ENCODE measurements at regions not wholly inside any gene's neighbourhood (a gene's known extent, or its start where the extent isn't known, plus 50 kb on each side); places are given as distances from the start of the nearest gene placed in this dataset.

DNA sequence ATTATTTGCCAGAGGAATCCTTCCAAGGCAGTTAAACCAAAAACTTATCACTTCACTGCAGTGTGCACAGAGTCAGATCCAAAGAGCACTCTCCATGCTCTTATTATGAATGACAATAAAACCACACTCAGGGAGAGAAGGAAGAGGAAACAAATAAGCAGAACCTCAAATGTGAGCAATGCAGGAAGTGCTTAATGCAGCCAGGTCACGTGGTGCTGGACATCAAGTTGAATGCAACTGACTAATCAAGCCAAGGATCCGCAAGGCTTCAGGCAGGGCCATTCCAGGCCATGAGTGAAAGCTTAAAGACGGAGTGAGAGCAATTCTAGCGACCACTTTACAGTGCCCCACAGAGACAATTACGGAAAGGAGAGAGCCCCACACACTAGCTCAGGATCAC lies 230.4 kb upstream of the PUM3 start:
- no peak overlapping the region for H3K4me3 ChIP-seq
- TF ChIP-seq, protein P1, sequence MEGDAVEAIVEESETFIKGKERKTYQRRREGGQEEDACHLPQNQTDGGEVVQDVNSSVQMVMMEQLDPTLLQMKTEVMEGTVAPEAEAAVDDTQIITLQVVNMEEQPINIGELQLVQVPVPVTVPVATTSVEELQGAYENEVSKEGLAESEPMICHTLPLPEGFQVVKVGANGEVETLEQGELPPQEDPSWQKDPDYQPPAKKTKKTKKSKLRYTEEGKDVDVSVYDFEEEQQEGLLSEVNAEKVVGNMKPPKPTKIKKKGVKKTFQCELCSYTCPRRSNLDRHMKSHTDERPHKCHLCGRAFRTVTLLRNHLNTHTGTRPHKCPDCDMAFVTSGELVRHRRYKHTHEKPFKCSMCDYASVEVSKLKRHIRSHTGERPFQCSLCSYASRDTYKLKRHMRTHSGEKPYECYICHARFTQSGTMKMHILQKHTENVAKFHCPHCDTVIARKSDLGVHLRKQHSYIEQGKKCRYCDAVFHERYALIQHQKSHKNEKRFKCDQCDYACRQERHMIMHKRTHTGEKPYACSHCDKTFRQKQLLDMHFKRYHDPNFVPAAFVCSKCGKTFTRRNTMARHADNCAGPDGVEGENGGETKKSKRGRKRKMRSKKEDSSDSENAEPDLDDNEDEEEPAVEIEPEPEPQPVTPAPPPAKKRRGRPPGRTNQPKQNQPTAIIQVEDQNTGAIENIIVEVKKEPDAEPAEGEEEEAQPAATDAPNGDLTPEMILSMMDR (IDR thresholded peaks at IDR 0.05): no peak
- no peak overlapping the region for H3K9ac ChIP-seq (ENCODE audit: low read depth in 2 of 2, low read length in 2 of 2)
- intact Hi-C loops (cut with DNase I): no loop called here
- H3K27me3 ChIP-seq: no peaks in the 10 kb centered on the region
- H3K27ac ChIP-seq: no peak overlapping the region
- no peak for DNase-seq
- no peaks in the 10 kb centered on the region for H3K4me1 ChIP-seq
- H3K9me3 ChIP-seq: no peaks in the 10 kb centered on the region
- no peaks in the 10 kb centered on the region for H3K36me3 ChIP-seq

DNA sequence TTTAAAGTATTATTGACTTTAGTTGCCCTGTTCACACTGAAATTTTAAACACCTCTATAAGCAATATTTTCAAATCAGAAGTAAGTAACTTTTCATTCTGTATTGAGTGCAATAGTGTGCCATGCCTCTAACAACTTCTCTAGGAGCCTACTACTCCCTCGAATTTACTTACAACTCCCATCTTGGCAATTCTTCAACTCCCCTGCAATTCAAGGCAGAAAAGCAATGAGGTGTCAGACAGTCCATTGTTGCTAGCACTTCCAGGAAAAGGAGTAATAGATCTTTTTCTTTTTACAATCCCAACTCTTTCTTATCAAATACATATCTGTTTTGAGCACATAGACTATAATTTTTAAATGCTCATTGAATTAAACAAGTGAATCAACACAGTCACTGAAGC lies 222.7 kb upstream of the PUM3 start:
- Histone ChIP-seq H3K36me3 (no peaks in the 10 kb centered on the region), H3K9me3 (no peaks in the 10 kb centered on the region), H3K4me1 (no peaks in the 10 kb centered on the region), H3K27me3 (no peaks in the 10 kb centered on the region), H3K27ac (no peak overlapping the region), H3K4me3 (no peak overlapping the region), H3K9ac (ENCODE audit: low read depth in 2 of 2, low read length in 2 of 2) (no peak overlapping the region)
- TF ChIP-seq, protein P1 (IDR thresholded peaks at IDR 0.05): no peak
- intact Hi-C loops (cut with DNase I): no loop called here
- DNase-seq: no peak

DNA sequence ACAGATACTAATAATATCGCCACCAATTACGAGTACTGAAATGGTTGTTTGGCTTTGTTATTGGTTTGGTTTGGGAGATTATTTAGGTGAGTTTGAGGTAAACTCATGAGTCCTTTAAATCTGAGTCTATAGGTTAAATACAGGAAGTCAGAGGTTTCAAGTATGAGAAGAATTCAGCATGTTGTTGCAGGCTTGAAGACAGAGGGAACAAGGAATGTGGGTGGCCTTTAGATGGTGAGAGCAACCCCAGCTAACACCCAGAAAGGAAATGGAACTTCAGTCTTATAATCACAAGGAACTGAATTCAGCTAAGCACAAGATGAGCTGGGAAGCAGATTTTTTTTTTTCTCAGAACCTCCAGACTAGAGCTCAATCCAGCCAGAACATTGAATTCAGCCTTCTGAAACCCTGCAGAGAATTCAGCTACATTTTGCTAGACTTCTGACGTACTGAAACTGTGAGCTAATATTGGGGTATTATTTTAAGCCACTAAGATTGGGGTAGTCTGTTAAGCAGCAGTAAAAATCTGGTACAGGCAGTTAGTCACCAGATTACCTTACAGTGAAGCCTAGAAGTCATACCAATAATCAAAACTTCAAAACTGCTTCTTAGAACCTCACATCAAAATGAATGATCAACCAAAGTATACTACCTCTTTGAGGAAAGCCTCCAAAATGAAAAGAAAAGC lies 216.0 kb upstream of the PUM3 start:
- intact Hi-C loops (cut with DNase I): no loop called here
- H3K36me3 ChIP-seq: no peaks in the 10 kb centered on the region
- TF ChIP-seq, protein P1 (IDR thresholded peaks at IDR 0.05): no peak
- no peaks in the 10 kb centered on the region for H3K4me1 ChIP-seq
- no peaks in the 10 kb centered on the region for H3K9me3 ChIP-seq
- H3K4me3 ChIP-seq: no peak overlapping the region
- H3K9ac ChIP-seq (ENCODE audit: low read depth in 2 of 2, low read length in 2 of 2): no peak overlapping the region
- no peak for DNase-seq
- no peaks in the 10 kb centered on the region for H3K27me3 ChIP-seq
- no peak overlapping the region for H3K27ac ChIP-seq

DNA sequence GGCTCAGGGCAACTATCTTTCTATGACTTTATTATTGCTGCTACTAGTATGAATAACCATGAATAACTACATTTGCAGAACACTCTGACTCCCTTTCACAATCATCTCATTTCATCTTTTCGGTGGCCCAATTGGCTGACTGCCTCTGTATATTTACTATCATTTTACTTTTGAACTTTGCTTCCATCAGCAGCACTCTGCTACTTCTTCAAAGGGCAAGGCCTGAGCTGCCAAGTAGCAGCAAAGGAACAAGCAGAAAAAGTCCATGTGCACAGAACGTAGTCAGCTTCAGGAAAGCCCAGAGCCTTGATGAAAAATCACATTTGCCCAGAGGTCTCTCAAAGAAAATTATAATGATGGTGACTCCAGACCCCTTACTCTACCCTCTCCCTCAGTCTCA lies 214.5 kb upstream of the PUM3 start:
- H3K9me3 ChIP-seq: no peaks in the 10 kb centered on the region
- H3K4me3 ChIP-seq: no peak overlapping the region
- intact Hi-C loops (cut with DNase I): no loop called here
- H3K9ac ChIP-seq (ENCODE audit: low read depth in 2 of 2, low read length in 2 of 2): no peak overlapping the region
- TF ChIP-seq, protein P1 (IDR thresholded peaks at IDR 0.05): no peak
- no peaks in the 10 kb centered on the region for H3K36me3 ChIP-seq
- H3K4me1 ChIP-seq: no peaks in the 10 kb centered on the region
- DNase-seq: no peak
- no peak overlapping the region for H3K27ac ChIP-seq
- H3K27me3 ChIP-seq: no peaks in the 10 kb centered on the region

DNA sequence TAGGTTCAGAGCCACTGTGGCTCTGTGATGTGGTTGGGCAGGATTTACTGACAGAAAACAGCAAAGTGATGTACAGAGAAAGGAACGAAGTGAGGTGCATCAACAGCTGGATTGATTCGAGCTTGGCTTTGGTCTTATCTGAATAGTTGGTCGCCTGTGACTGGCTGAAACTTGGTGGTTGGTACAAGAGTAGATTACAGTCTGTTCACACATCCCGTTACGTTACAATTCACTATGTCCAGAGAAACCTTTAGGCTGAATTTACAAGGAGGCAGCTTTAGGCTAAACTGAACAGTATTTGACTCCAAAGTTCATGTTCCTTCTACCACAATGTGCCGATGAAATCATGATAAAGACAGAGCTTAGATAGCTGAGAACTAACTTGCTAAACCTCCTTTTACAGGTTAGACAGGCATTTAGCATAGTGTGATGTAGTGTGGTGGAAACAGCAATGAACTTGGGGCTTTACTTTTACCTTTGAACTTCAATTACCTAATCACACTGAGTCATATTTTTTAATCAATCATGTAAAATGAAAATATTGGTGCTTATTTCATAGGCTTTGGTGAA lies 210.2 kb upstream of the PUM3 start:
- Histone ChIP-seq H3K4me3 (no peak overlapping the region), H3K27me3 (no peaks in the 10 kb centered on the region), H3K27ac (no peak overlapping the region), H3K9ac (ENCODE audit: low read depth in 2 of 2, low read length in 2 of 2) (no peak overlapping the region), H3K36me3 (no peaks in the 10 kb centered on the region), H3K4me1 (no peaks in the 10 kb centered on the region), H3K9me3 (no peaks in the 10 kb centered on the region)
- TF ChIP-seq, protein P1 (IDR thresholded peaks at IDR 0.05): no peak
- intact Hi-C loops (cut with DNase I): no loop called here
- DNase-seq: no peak

Measured in colonic mucosa (tissue), 4 donors.